ENCODE measurements at regions not wholly inside any gene's neighbourhood (a gene's known extent, or its start where the extent isn't known, plus 50 kb on each side); places are given as distances from the start of the nearest gene placed in this dataset.

DNA sequence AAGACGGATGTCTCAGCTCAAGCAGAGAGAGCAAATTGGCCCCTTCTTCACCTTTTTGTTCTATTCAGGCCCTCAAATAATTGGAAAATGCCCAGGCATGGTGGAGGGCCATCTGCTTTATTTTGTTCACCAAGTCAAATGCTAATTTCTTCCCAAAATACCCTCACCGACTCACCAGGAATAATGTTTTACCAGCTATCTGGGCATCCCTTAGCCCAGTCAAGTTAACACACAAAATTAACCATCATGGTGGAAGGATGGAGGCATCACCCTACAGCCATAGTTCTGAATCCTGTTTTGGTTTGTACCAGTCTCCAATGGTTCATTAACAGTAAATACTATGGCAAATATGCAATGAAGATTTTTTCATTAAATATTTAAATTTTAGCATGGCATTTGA, 51.7 kb upstream of the SERP2 start:
- H3K27ac ChIP-seq = no peak overlapping the region
- H3K27me3 ChIP-seq (replicated peaks; ENCODE audit: insufficient read depth) = no peaks in the 10 kb centered on the region
- H3K36me3 ChIP-seq = no peaks in the 10 kb centered on the region
- H3K4me3 ChIP-seq = no peak overlapping the region
- ATAC-seq (ENCODE audit: insufficient number of reproducible peaks, low FRiP score, low read depth) = no peak
- peaks cover 0 to 16% of the 10 kb centered on the region in 2 donors for H3K4me1 ChIP-seq (ENCODE audit: control insufficient read depth in 1 of 2, low read depth in 2 of 2)
- TF ChIP-seq, protein P1, sequence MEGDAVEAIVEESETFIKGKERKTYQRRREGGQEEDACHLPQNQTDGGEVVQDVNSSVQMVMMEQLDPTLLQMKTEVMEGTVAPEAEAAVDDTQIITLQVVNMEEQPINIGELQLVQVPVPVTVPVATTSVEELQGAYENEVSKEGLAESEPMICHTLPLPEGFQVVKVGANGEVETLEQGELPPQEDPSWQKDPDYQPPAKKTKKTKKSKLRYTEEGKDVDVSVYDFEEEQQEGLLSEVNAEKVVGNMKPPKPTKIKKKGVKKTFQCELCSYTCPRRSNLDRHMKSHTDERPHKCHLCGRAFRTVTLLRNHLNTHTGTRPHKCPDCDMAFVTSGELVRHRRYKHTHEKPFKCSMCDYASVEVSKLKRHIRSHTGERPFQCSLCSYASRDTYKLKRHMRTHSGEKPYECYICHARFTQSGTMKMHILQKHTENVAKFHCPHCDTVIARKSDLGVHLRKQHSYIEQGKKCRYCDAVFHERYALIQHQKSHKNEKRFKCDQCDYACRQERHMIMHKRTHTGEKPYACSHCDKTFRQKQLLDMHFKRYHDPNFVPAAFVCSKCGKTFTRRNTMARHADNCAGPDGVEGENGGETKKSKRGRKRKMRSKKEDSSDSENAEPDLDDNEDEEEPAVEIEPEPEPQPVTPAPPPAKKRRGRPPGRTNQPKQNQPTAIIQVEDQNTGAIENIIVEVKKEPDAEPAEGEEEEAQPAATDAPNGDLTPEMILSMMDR (IDR thresholded peaks at IDR 0.05) = no peak
- no peak for DNase-seq (ENCODE audit: low spot score)
- no peaks in the 10 kb centered on the region for H3K9me3 ChIP-seq

- no peaks in the 10 kb centered on the region for H3K36me3 ChIP-seq
- no peak overlapping the region for H3K4me3 ChIP-seq
- no peaks in the 10 kb centered on the region for H3K9me3 ChIP-seq
- ATAC-seq (ENCODE audit: insufficient number of reproducible peaks, low FRiP score, low read depth) (no peak), DNase-seq (ENCODE audit: low spot score) (no peak)
- H3K27ac ChIP-seq = no peak overlapping the region
- peaks cover 0 to 6% of the 10 kb centered on the region in 2 donors for H3K4me1 ChIP-seq (ENCODE audit: control insufficient read depth in 1 of 2, low read depth in 2 of 2)
- no peaks in the 10 kb centered on the region for H3K27me3 ChIP-seq (replicated peaks; ENCODE audit: insufficient read depth)
- TF ChIP-seq, protein P1 (IDR thresholded peaks at IDR 0.05) = no peak
Observed at GRCh38 chr13:44322928-44323327, 50.7 kb upstream of the SERP2 start.

GRCh38 chr13:44323754-44324153, 49.9 kb upstream of the SERP2 start:
- no peaks in the 10 kb centered on the region for H3K9me3 ChIP-seq
- ATAC-seq (ENCODE audit: insufficient number of reproducible peaks, low FRiP score, low read depth) (no peak), DNase-seq (ENCODE audit: low spot score) (no peak)
- H3K4me3 ChIP-seq = no peak overlapping the region
- TF ChIP-seq, protein P1 (IDR thresholded peaks at IDR 0.05) = no peak
- H3K36me3 ChIP-seq = no peaks in the 10 kb centered on the region
- H3K27me3 ChIP-seq (replicated peaks; ENCODE audit: insufficient read depth) = no peaks in the 10 kb centered on the region
- H3K27ac ChIP-seq = no peak overlapping the region
- H3K4me1 ChIP-seq (ENCODE audit: control insufficient read depth in 1 of 2, low read depth in 2 of 2) = no peaks in the 10 kb centered on the region
